Hematopoietic multipotent progenitor cell treated with erythropoietin and hydrocortisone succinate and interleukin-3 and kit ligand, for 4 days (in vitro differentiated cells): ENCODE measurements at regions not wholly inside any gene's neighbourhood (a gene's known extent, or its start where the extent isn't known, plus 50 kb on each side); places are given as distances from the start of the nearest gene placed in this dataset.

Experiments used
- DNase-seq: peaks from one replicate; pipeline ENCODE4 v3.0.0-alpha.2; 2015

- no peak for DNase-seq
These were observed 163.2 kb upstream of the FAM9B start for GRCh38 chrX:9196961-9197640.

- DNase-seq = no peak
These were observed 170.6 kb upstream of the FAM9B start for GRCh38 chrX:9204560-9204959.

- no peak for DNase-seq
These were observed 171.8 kb upstream of the FAM9B start for GRCh38 chrX:9205599-9206223.

- no peak for DNase-seq
These were observed 173.2 kb upstream of the FAM9B start for GRCh38 chrX:9207142-9207541.

GRCh38 chrX:9211269-9211668 is 177.3 kb upstream of the FAM9B start:
- no peak for DNase-seq

- DNase-seq = no peak
These were observed 187.9 kb upstream of the FAM9B start for GRCh38 chrX:9221781-9222180.

- no peak for DNase-seq
These were observed 188.4 kb upstream of the FAM9B start for GRCh38 chrX:9222299-9222698.

- DNase-seq = no peak
These were observed 193.3 kb upstream of the FAM9B start for GRCh38 chrX:9227276-9227675.

- DNase-seq = no peak
These were observed 197.6 kb upstream of the FAM9B start for GRCh38 chrX:9231491-9231890.

- no peak for DNase-seq
These were observed 199.2 kb upstream of the FAM9B start for GRCh38 chrX:9233141-9233540.

GRCh38 chrX:9234315-9234714 is 200.4 kb upstream of the FAM9B start:
- no peak for DNase-seq

GRCh38 chrX:9235722-9236121 is 201.8 kb upstream of the FAM9B start:
- DNase-seq = no peak

- DNase-seq = no peak
These were observed 207.0 kb upstream of the FAM9B start for GRCh38 chrX:9240956-9241355.

- DNase-seq = no peak
These were observed 207.5 kb upstream of the FAM9B start for GRCh38 chrX:9241427-9241826.

- DNase-seq = no peak
These were observed 215.3 kb upstream of the FAM9B start for GRCh38 chrX:9249051-9249846.

- no peak for DNase-seq
These were observed 212.7 kb upstream of the TBL1X start for GRCh38 chrX:9252182-9252581.

GRCh38 chrX:9253211-9253610 is 211.6 kb upstream of the TBL1X start:
- DNase-seq = peak; percentile 30

GRCh38 chrX:9257718-9258420 is 207.0 kb upstream of the TBL1X start:
- DNase-seq = no peak

- no peak for DNase-seq
These were observed 206.3 kb upstream of the TBL1X start for GRCh38 chrX:9258421-9259104.

GRCh38 chrX:9260603-9261002 is 204.3 kb upstream of the TBL1X start:
- DNase-seq = no peak

GRCh38 chrX:9267415-9267814 is 197.4 kb upstream of the TBL1X start:
- no peak for DNase-seq

- no peak for DNase-seq
These were observed 195.7 kb upstream of the TBL1X start for GRCh38 chrX:9269134-9269533.
